H1 (cell line): ENCODE measurements at regions not wholly inside any gene's neighbourhood (a gene's known extent, or its start where the extent isn't known, plus 50 kb on each side); places are given as distances from the start of the nearest gene placed in this dataset.

Experiments
- CTCF ChIA-PET: fragments of 300-600 bp; sonication (Branson Sonifier 250); formaldehyde crosslinking; loops from one replicate; lab custom pipeline; 2021; ENCODE audit not compliant: partially characterized antibody; lab: Charles Lee
- POLR2A ChIA-PET: fragments of 300-600 bp; sonication (Branson Sonifier 250); formaldehyde crosslinking; loops from one replicate; lab custom pipeline; 2021; ENCODE audit warnings: inconsistent platforms; ENCODE audit not compliant: partially characterized antibody; lab: Charles Lee
- DNase-seq, 2 experiments: peaks; one replicate each; pipeline versions ENCODE4 v3.0.0 to v3.0.0-alpha.2; 2010 to 2022; ENCODE audit warnings: low spot score in 2 of 2, low read depth in 1 of 2, mixed read lengths in 1 of 2
- FAIRE-seq: peaks from 2 replicates; lab custom pipeline; 2011; peaks lifted over from hg19 to GRCh38; lab: Jason Lieb, UNC
- H2AFZ ChIP-seq: 2 replicates; pipeline ENCODE4 v1.8.1; 2012; ENCODE audit warnings: low read length, inconsistent platforms
- H2AK5ac ChIP-seq: 2 replicates; pipeline ENCODE4 v1.6.1; 2013; ENCODE audit warnings: low read depth, low read length
- H2BK120ac ChIP-seq: replicated peaks from 2 replicates; pipeline ENCODE3; 2013; ENCODE audit warnings: low read depth, low read length, inconsistent platforms
- H2BK12ac ChIP-seq: 2 replicates; pipeline ENCODE4 v1.6.1; 2013; ENCODE audit warnings: low read depth, low read length
- H2BK15ac ChIP-seq: 2 replicates; pipeline ENCODE4 v1.6.1; 2013; ENCODE audit warnings: low read length
- H2BK20ac ChIP-seq: 2 replicates; pipeline ENCODE4 v1.6.1; 2013; ENCODE audit warnings: low read length
- H2BK5ac ChIP-seq: 2 replicates; pipeline ENCODE4 v1.6.1; 2013; ENCODE audit warnings: low read depth, low read length
- H3K14ac ChIP-seq: 2 replicates; pipeline ENCODE4 v1.6.1; 2013; ENCODE audit warnings: inconsistent platforms; ENCODE audit not compliant: insufficient read length
- H3K18ac ChIP-seq: 2 replicates; pipeline ENCODE4 v1.6.1; 2013; ENCODE audit warnings: low read length; ENCODE audit errors: extremely low read depth
- H3K23ac ChIP-seq: 2 replicates; pipeline ENCODE4 v1.6.1; 2013; ENCODE audit warnings: inconsistent platforms; ENCODE audit not compliant: insufficient read length
- H3K23me2 ChIP-seq: 2 replicates; pipeline ENCODE4 v1.6.1; 2013; ENCODE audit warnings: low read depth, low read length
- H3K27ac ChIP-seq: 2 replicates; pipeline ENCODE4 v1.6.1; 2011; ENCODE audit warnings: low read depth, low read length, inconsistent platforms
- H3K27me3 ChIP-seq, 4 experiments: replicated peaks in 1 of 4; 1 replicate in 1 of 4; 2 replicates in 3 of 4; pipeline versions ENCODE4 v1.6.1 to v1.8.1; 2011 to 2013; ENCODE audit warnings: low read length in 3 of 4, mild to moderate bottlenecking in 3 of 4, inconsistent platforms in 2 of 4, mixed read lengths in 2 of 4, moderate library complexity in 1 of 4; ENCODE audit not compliant: control insufficient read depth in 3 of 4, insufficient read depth in 3 of 4; ENCODE audit errors: extremely low read depth in 1 of 4
- H3K36me3 ChIP-seq, 4 experiments: 2 replicates each; pipeline versions ENCODE4 v1.6.1 to v1.8.1; 2011 to 2013; ENCODE audit warnings: mild to moderate bottlenecking in 4 of 4, low read length in 3 of 4, moderate library complexity in 2 of 4, control low read depth in 1 of 4, inconsistent platforms in 1 of 4; ENCODE audit not compliant: insufficient read depth in 4 of 4, control insufficient read depth in 2 of 4
- H3K4ac ChIP-seq: replicated peaks from 2 replicates; pipeline ENCODE3; 2013; ENCODE audit warnings: low read length, low read depth, mixed read lengths, inconsistent platforms; ENCODE audit not compliant: insufficient read length
- H3K4me1 ChIP-seq, 4 experiments: replicated peaks in 1 of 4; 1 replicate in 1 of 4; 2 replicates in 3 of 4; pipeline versions ENCODE4 v1.6.1 to v1.8.1; 2011 to 2013; ENCODE audit warnings: low read length in 3 of 4, inconsistent platforms in 2 of 4, mixed read lengths in 1 of 4; ENCODE audit not compliant: insufficient read depth in 4 of 4, control insufficient read depth in 3 of 4
- H3K4me2 ChIP-seq, 2 experiments: 2 replicates each; pipeline versions ENCODE4 v1.6.1 to v1.8.1; 2011 to 2013; ENCODE audit warnings: low read depth in 2 of 2, low read length in 2 of 2, control low read depth in 1 of 2, inconsistent platforms in 1 of 2, mild to moderate bottlenecking in 1 of 2; ENCODE audit not compliant: insufficient read depth in 1 of 2
- H3K4me3 ChIP-seq, 4 experiments: fragments of 200-600, 300-600 bp in 1 of 4; sonication (generic), shearing (Covaris generic), sonication (Bioruptor Twin) in 1 of 4; 2 replicates each; pipeline versions ENCODE4 v1.5.1 to v1.8.1; 2011 to 2016; ENCODE audit warnings: low read length in 4 of 4, low read depth in 3 of 4, control low read depth in 2 of 4, inconsistent platforms in 2 of 4, mild to moderate bottlenecking in 2 of 4, mixed read lengths in 1 of 4, moderate library complexity in 1 of 4; ENCODE audit not compliant: insufficient read depth in 2 of 4; ENCODE audit errors: extremely low read depth in 1 of 4
- H3K56ac ChIP-seq: replicated peaks from 2 replicates; pipeline ENCODE3; 2013; ENCODE audit warnings: low read depth, mild to moderate bottlenecking, mixed read lengths, low read length, inconsistent platforms; ENCODE audit not compliant: insufficient read length
- H3K79me1 ChIP-seq: 2 replicates; pipeline ENCODE4 v1.6.1; 2013; ENCODE audit warnings: low read depth, low read length, control low read depth
- H3K79me2 ChIP-seq, 2 experiments: 2 replicates each; pipeline versions ENCODE4 v1.6.1 to v1.8.1; 2012 to 2013; ENCODE audit warnings: low read length in 2 of 2, mild to moderate bottlenecking in 2 of 2, inconsistent platforms in 1 of 2; ENCODE audit not compliant: insufficient read depth in 2 of 2, control insufficient read depth in 1 of 2
- H3K9ac ChIP-seq, 4 experiments: replicated peaks in 1 of 4; 1 replicate in 1 of 4; 2 replicates in 3 of 4; pipeline versions ENCODE4 v1.6.1 to v1.8.1; 2011 to 2013; ENCODE audit warnings: low read depth in 3 of 4, low read length in 3 of 4, control low read depth in 2 of 4, mild to moderate bottlenecking in 2 of 4, moderate library complexity in 2 of 4, inconsistent platforms in 1 of 4; ENCODE audit errors: extremely low read depth in 1 of 4
- H3K9me3 ChIP-seq, 2 experiments: 2 replicates each; pipeline versions ENCODE4 v1.6.1 to v1.8.1; 2012 to 2013; ENCODE audit warnings: mild to moderate bottlenecking in 2 of 2, moderate library complexity in 2 of 2, control low read depth in 1 of 2, inconsistent platforms in 1 of 2, low read depth in 1 of 2, low read length in 1 of 2, mixed read lengths in 1 of 2; ENCODE audit not compliant: insufficient read depth in 2 of 2
- H4K20me1 ChIP-seq, 2 experiments: replicated peaks in 1 of 2; 2 replicates each; pipeline versions ENCODE3 to v1.8.1; 2011 to 2013; ENCODE audit warnings: inconsistent platforms in 2 of 2, low read length in 2 of 2, mild to moderate bottlenecking in 1 of 2; ENCODE audit not compliant: insufficient read depth in 2 of 2, control insufficient read depth in 1 of 2
- H4K5ac ChIP-seq: 2 replicates; pipeline ENCODE4 v1.6.1; 2013; ENCODE audit warnings: low read length, low read depth, mixed read lengths, inconsistent platforms; ENCODE audit not compliant: insufficient read length
- H4K8ac ChIP-seq: 2 replicates; pipeline ENCODE4 v1.8.0; 2013; ENCODE audit warnings: mild to moderate bottlenecking, moderate library complexity, low read length, inconsistent platforms; ENCODE audit not compliant: insufficient read depth; ENCODE audit errors: extremely low read depth
- H4K91ac ChIP-seq: replicated peaks from 2 replicates; pipeline ENCODE3; 2013; ENCODE audit warnings: low read length, mixed read lengths, inconsistent platforms; ENCODE audit not compliant: insufficient read length
- BCL11A ChIP-seq, 2 experiments: IDR thresholded peaks; one replicate each; pipeline ENCODE4 v1.6.1; 2011; ENCODE audit warnings: low read depth in 2 of 2, low read length in 2 of 2, mild to moderate bottlenecking in 2 of 2
- CEBPB ChIP-seq: IDR thresholded peaks from 2 replicates; pipeline ENCODE4 v1.6.1; 2012; ENCODE audit warnings: low read depth, low read length
- CREB1 ChIP-seq: IDR thresholded peaks from 2 replicates; pipeline ENCODE4 v1.6.1; 2012; ENCODE audit warnings: inconsistent platforms
- KDM4A ChIP-seq: IDR thresholded peaks from one replicate; pipeline ENCODE4 v1.7.1; 2012; ENCODE audit warnings: low read depth, mild to moderate bottlenecking, moderate library complexity, low read length, inconsistent platforms; ENCODE audit not compliant: severe bottlenecking
- KDM5A ChIP-seq: fragments of 200-600 bp; IDR thresholded peaks from 2 replicates; pipeline ENCODE4 v1.7.1; 2012; ENCODE audit warnings: mild to moderate bottlenecking, low read length, inconsistent platforms, mixed read lengths
- SP1 ChIP-seq: IDR thresholded peaks from 2 replicates; pipeline ENCODE4 v1.6.1; 2011; ENCODE audit warnings: low read depth, low read length
- SP4 ChIP-seq: IDR thresholded peaks from 2 replicates; pipeline ENCODE4 v1.6.1; 2012; ENCODE audit warnings: low read length, inconsistent platforms
- TBP ChIP-seq: IDR thresholded peaks from 2 replicates; pipeline ENCODE4 v1.6.1; 2011; ENCODE audit warnings: low read depth, low read length, improper control_type of control experiment
- ZNF274 ChIP-seq: IDR thresholded peaks from 2 replicates; pipeline ENCODE4 v1.7.0; 2012; ENCODE audit warnings: low read length, borderline replicate concordance; ENCODE audit errors: extremely low read depth
- WGBS, 2 experiments: shearing (Covaris generic) in 1 of 2; methylation state at CpG; one replicate each; pipeline versions ENCODE4 v1.1.6 to v1.1.7; 2013 to 2015; ENCODE audit warnings: low lambda C conversion rate in 2 of 2, mixed read lengths in 2 of 2, inconsistent platforms in 1 of 2, low coverage in 1 of 2, missing lambda C conversion rate in 1 of 2; ENCODE audit not compliant: insufficient replicate concordance in 2 of 2, insufficient coverage in 1 of 2, insufficient read length in 1 of 2; ENCODE audit errors: extremely low coverage in 1 of 2, missing lambda C conversion rate in 1 of 2; 5-methylcytosine and 5-hydroxymethylcytosine counted together
- TF ChIP-seq, protein P1 (sequence below): IDR thresholded peaks from 2 replicates; pipeline ENCODE4 v1.6.1; 2011; ENCODE audit warnings: low read depth, mild to moderate bottlenecking, low read length; ENCODE audit not compliant: insufficient read depth

DNA sequence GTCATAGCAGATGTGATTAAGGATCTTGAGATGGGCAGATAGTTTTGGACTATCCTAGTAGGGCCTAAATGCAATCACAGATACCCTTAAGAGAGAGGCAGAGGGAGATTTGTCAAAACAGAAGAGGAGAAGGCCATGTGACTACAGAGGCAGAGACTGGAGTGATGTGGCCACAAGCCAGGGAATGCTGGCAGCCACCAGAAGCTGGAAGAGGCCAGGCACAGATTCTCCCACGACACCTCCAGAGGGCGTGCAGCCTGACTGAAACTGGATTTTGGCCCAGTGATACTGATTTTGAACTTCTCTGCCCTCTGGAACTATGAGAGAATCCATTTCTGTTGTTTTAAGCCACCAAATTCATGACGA is 52.1 kb upstream of the EPS8L3 start:
- no peak overlapping the region for H3K27ac ChIP-seq
- no peaks in the 10 kb centered on the region; a peak in 1 of 7 replicates for H3K27me3 ChIP-seq
- no peak overlapping the region for H4K91ac ChIP-seq
- ChIA-PET POLR2A (no interaction called here), CTCF (no interaction called here)
- no peak overlapping the region for H2BK20ac ChIP-seq
- H2AFZ ChIP-seq, result no peak overlapping the region
- H3K4me2 ChIP-seq, result no peak overlapping the region
- H3K56ac ChIP-seq, result no peak overlapping the region
- H3K23ac ChIP-seq, result no peak overlapping the region
- H3K23me2 ChIP-seq, result no peaks in the 10 kb centered on the region
- no peak for DNase-seq
- H3K4me1 ChIP-seq, result no peaks in the 10 kb centered on the region
- no peak overlapping the region for H3K18ac ChIP-seq
- H4K20me1 ChIP-seq, result no peaks in the 10 kb centered on the region
- no peaks in the 10 kb centered on the region for H3K79me2 ChIP-seq
- H3K9ac ChIP-seq, result no peak overlapping the region
- H4K8ac ChIP-seq, result no peak overlapping the region
- no peak overlapping the region for H2BK120ac ChIP-seq
- 91% methylated on average over 3 of the region's 3 CpGs; no CpG with 5 or more reads in 1 of the 2 experiments for WGBS, 2 experiments
- no peak overlapping the region for H3K4ac ChIP-seq
- H3K9me3 ChIP-seq, result peaks cover 6 to 9% of the 10 kb centered on the region in 2 experiments
- FAIRE-seq, result no peak
- no peak overlapping the region for H2BK15ac ChIP-seq
- H2BK12ac ChIP-seq, result no peak overlapping the region
- H2AK5ac ChIP-seq, result no peak overlapping the region
- H4K5ac ChIP-seq, result no peak overlapping the region
- no peaks in the 10 kb centered on the region for H3K79me1 ChIP-seq
- no peak overlapping the region for H2BK5ac ChIP-seq
- TF ChIP-seq KDM5A, result no peak
- TF ChIP-seq BCL11A (IDR thresholded peaks at IDR 0.05; ENCODE audit: low read depth in 2 of 2, low read length in 2 of 2), result no peak
- TF ChIP-seq SP1, result no peak
- TF ChIP-seq CEBPB, result no peak
- TF ChIP-seq ZNF274, result no peak
- TF ChIP-seq TBP, result no peak
- TF ChIP-seq CREB1, result no peak
- no peak for TF ChIP-seq SP4
- TF ChIP-seq, protein P1, sequence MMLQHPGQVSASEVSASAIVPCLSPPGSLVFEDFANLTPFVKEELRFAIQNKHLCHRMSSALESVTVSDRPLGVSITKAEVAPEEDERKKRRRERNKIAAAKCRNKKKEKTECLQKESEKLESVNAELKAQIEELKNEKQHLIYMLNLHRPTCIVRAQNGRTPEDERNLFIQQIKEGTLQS, result no peak
- TF ChIP-seq KDM4A, result no peak
- H3K36me3 ChIP-seq, result no peaks in the 10 kb centered on the region
- H3K4me3 ChIP-seq, result no peak overlapping the region
- no peak overlapping the region for H3K14ac ChIP-seq
